ENCODE measurements at regions not wholly inside any gene's neighbourhood (a gene's known extent, or its start where the extent isn't known, plus 50 kb on each side); places are given as distances from the start of the nearest gene placed in this dataset.
A peak's percentile ranks its signal among the peaks of the same experiment; 100 is the strongest.

- no peaks in the 10 kb centered on the region for H3K9me2 ChIP-seq (replicated peaks; ENCODE audit: low read length)
- intact Hi-C loops (cut with micrococcal nuclease), result no loop called here
- H3K9me3 ChIP-seq (ENCODE audit: low read length), result no peaks in the 10 kb centered on the region
- no peaks in the 10 kb centered on the region for H3K27me3 ChIP-seq (ENCODE audit: low read length)
- BruUV-seq (replicated peaks), result no TSS peak
- H3F3A ChIP-seq (ENCODE audit: low read length, unreplicated experiment), result no peaks in the 10 kb centered on the region
- TF ChIP-seq EZH2 (IDR thresholded peaks at IDR 0.05; ENCODE audit: low read length, unreplicated experiment) (no peak), EZH2phosphoT487 (IDR thresholded peaks at IDR 0.05; ENCODE audit: borderline replicate concordance, low read length) (no peak)
- TF ChIP-seq, protein P1, sequence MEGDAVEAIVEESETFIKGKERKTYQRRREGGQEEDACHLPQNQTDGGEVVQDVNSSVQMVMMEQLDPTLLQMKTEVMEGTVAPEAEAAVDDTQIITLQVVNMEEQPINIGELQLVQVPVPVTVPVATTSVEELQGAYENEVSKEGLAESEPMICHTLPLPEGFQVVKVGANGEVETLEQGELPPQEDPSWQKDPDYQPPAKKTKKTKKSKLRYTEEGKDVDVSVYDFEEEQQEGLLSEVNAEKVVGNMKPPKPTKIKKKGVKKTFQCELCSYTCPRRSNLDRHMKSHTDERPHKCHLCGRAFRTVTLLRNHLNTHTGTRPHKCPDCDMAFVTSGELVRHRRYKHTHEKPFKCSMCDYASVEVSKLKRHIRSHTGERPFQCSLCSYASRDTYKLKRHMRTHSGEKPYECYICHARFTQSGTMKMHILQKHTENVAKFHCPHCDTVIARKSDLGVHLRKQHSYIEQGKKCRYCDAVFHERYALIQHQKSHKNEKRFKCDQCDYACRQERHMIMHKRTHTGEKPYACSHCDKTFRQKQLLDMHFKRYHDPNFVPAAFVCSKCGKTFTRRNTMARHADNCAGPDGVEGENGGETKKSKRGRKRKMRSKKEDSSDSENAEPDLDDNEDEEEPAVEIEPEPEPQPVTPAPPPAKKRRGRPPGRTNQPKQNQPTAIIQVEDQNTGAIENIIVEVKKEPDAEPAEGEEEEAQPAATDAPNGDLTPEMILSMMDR (conservative IDR thresholded peaks at IDR 0.05; ENCODE audit: low read depth, low read length), result no peak
- H3K27ac ChIP-seq (ENCODE audit: low read length), result no peak overlapping the region
- CTCF ChIA-PET, result no interaction called here
- H3K79me2 ChIP-seq (ENCODE audit: low read length), result no peaks in the 10 kb centered on the region
- no peak overlapping the region for H3K4me3 ChIP-seq (ENCODE audit: low read length)
- no peaks in the 10 kb centered on the region for H3K36me3 ChIP-seq (ENCODE audit: low read depth, low read length)
- H3K4me1 ChIP-seq (ENCODE audit: insufficient read depth, low read length), result peaks cover 39% of the 10 kb centered on the region
- H2AFZ ChIP-seq (ENCODE audit: low read length), result peak overlapping the region; percentile 36; the same call in 1 of the 2 replicates
- ATAC-seq, result no peak
- H4K20me1 ChIP-seq (ENCODE audit: low read length), result no peaks in the 10 kb centered on the region
- H3K9ac ChIP-seq (ENCODE audit: low read length), result no peak overlapping the region
- POLR2A ChIA-PET (ENCODE audit: unreplicated experiment), result interaction anchor here (0.7 kb wide), 1 partner anchor 48 kb away, joined by 3 read pairs; no protein-coding TSS in a partner anchor
- peak; percentile 0 for DNase-seq
- no peak overlapping the region for H3K4me2 ChIP-seq (ENCODE audit: low read length)
Measured at GRCh38 chr11:106446302-106446701, 368.8 kb downstream of the AASDHPPT start.

- H3K4me2 ChIP-seq (ENCODE audit: low read length), result no peak overlapping the region
- H3K27me3 ChIP-seq (ENCODE audit: low read length), result no peaks in the 10 kb centered on the region
- H3K9ac ChIP-seq (ENCODE audit: low read length), result no peak overlapping the region
- POLR2A ChIA-PET (ENCODE audit: unreplicated experiment), result interaction anchor here (0.6 kb wide), 1 partner anchor 9 kb away, joined by 3 read pairs; no protein-coding TSS in a partner anchor
- no peaks in the 10 kb centered on the region for H3K36me3 ChIP-seq (ENCODE audit: low read depth, low read length)
- no peak overlapping the region for H3K27ac ChIP-seq (ENCODE audit: low read length)
- H4K20me1 ChIP-seq (ENCODE audit: low read length), result no peaks in the 10 kb centered on the region
- ATAC-seq (peak; percentile 32; the same call in 1 of the 2 replicates), DNase-seq (peak; percentile 3)
- peak overlapping the region; percentile 36; the same call in 1 of the 2 replicates for H2AFZ ChIP-seq (ENCODE audit: low read length)
- H3K79me2 ChIP-seq (ENCODE audit: low read length), result no peaks in the 10 kb centered on the region
- H3F3A ChIP-seq (ENCODE audit: low read length, unreplicated experiment), result no peaks in the 10 kb centered on the region
- H3K9me2 ChIP-seq (replicated peaks; ENCODE audit: low read length), result no peaks in the 10 kb centered on the region
- no peaks in the 10 kb centered on the region for H3K9me3 ChIP-seq (ENCODE audit: low read length)
- peaks cover 33% of the 10 kb centered on the region for H3K4me1 ChIP-seq (ENCODE audit: insufficient read depth, low read length)
- BruUV-seq (replicated peaks), result no TSS peak
- H3K4me3 ChIP-seq (ENCODE audit: low read length), result no peak overlapping the region
- TF ChIP-seq EZH2phosphoT487 (IDR thresholded peaks at IDR 0.05; ENCODE audit: borderline replicate concordance, low read length), result no peak
- intact Hi-C loops (cut with micrococcal nuclease), result no loop called here
- CTCF ChIA-PET, result interaction anchor here (0.6 kb wide), 1 partner anchor 36 kb away, joined by 3 read pairs; no protein-coding TSS in a partner anchor
Measured at GRCh38 chr11:106446955-106447354, 369.5 kb downstream of the AASDHPPT start.

- intact Hi-C loops (cut with micrococcal nuclease), result no loop called here
- CTCF ChIA-PET, result no interaction called here
- H3K27ac ChIP-seq (ENCODE audit: low read length), result no peak overlapping the region
Measured at GRCh38 chr11:106447631-106448191, 370.2 kb downstream of the AASDHPPT start.

More at GRCh38 chr11:106447631-106448191, 370.2 kb downstream of the AASDHPPT start:
- Histone ChIP-seq H3K79me2 (ENCODE audit: low read length) (no peaks in the 10 kb centered on the region), H2AFZ (ENCODE audit: low read length) (no peak overlapping the region), H3K9me3 (ENCODE audit: low read length) (no peaks in the 10 kb centered on the region), H3K4me2 (ENCODE audit: low read length) (no peak overlapping the region), H3K4me1 (ENCODE audit: insufficient read depth, low read length) (peaks cover 25% of the 10 kb centered on the region), H4K20me1 (ENCODE audit: low read length) (no peaks in the 10 kb centered on the region), H3F3A (ENCODE audit: low read length, unreplicated experiment) (no peaks in the 10 kb centered on the region), H3K36me3 (ENCODE audit: low read depth, low read length) (no peaks in the 10 kb centered on the region), H3K27me3 (ENCODE audit: low read length) (no peaks in the 10 kb centered on the region), H3K9me2 (replicated peaks; ENCODE audit: low read length) (no peaks in the 10 kb centered on the region), H3K4me3 (ENCODE audit: low read length) (no peak overlapping the region), H3K9ac (ENCODE audit: low read length) (no peak overlapping the region)
- DNase-seq (peak; percentile 60), ATAC-seq (peak; percentile 85)
- POLR2A ChIA-PET (ENCODE audit: unreplicated experiment), result interaction anchor here (0.6 kb wide), 1 partner anchor 8 kb away, joined by 3 read pairs; no protein-coding TSS in a partner anchor
- no peak for TF ChIP-seq EZH2phosphoT487 (IDR thresholded peaks at IDR 0.05; ENCODE audit: borderline replicate concordance, low read length)
- TF ChIP-seq, protein P1 (conservative IDR thresholded peaks at IDR 0.05; ENCODE audit: low read depth, low read length), result no peak
- no peak for TF ChIP-seq EZH2 (IDR thresholded peaks at IDR 0.05; ENCODE audit: low read length, unreplicated experiment)
- BruUV-seq (replicated peaks), result no TSS peak

Measured in PC-3 (cell line).